Germinal center (tissue), 1 donor: ENCODE measurements at regions not wholly inside any gene's neighbourhood (a gene's known extent, or its start where the extent isn't known, plus 50 kb on each side); places are given as distances from the start of the nearest gene placed in this dataset.
"Not testable (repeated sequence)": the region's sequence is repeated elsewhere in the genome, so short reads cannot be mapped to it uniquely, and the experiment has no call there.

Experiments
- DNase-seq: peaks from one replicate; pipeline ENCODE4 v3.0.0; 2012; ENCODE audit warnings: mixed read lengths, low spot score

DNA sequence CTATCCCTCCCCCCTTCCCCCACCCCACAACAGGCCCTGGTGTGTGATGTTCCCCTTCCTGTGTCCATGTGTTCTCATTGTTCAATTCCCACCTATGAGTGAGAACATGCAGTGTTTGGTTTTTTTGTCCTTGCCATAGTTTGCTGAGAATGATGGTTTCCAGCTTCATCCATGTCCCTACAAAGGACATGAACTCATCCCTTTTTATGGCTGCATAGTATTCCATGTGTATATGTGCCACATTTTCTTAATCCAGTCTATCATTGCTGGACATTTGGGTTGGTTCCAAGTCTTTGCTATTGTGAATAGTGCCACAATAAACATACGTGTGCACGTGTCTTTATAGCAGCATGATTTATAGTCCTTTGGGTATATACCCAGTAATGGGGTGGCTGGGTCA lies 52.3 kb upstream of the MAN1A2 start:
- not testable (repeated sequence) for DNase-seq

DNA sequence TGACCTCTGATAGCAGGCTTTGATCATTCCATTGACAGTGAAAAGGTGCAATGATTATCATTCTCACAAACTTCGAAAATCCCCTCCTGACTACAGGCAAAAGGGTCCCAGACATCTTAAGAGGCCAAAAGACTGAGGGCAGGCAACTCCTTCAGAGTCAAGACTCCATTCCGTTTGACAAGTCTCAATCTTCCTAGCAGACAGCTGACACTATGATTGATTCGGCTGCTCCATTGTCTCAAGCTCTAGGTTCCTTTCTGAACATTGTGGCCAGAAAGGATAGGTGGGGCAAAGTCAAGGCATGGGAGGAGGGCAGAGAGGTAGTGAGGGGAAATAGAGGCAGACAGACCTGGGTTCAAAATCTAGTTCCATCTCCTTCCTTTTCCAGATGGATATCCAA lies 53.7 kb upstream of the MAN1A2 start:
- no peak for DNase-seq

DNA sequence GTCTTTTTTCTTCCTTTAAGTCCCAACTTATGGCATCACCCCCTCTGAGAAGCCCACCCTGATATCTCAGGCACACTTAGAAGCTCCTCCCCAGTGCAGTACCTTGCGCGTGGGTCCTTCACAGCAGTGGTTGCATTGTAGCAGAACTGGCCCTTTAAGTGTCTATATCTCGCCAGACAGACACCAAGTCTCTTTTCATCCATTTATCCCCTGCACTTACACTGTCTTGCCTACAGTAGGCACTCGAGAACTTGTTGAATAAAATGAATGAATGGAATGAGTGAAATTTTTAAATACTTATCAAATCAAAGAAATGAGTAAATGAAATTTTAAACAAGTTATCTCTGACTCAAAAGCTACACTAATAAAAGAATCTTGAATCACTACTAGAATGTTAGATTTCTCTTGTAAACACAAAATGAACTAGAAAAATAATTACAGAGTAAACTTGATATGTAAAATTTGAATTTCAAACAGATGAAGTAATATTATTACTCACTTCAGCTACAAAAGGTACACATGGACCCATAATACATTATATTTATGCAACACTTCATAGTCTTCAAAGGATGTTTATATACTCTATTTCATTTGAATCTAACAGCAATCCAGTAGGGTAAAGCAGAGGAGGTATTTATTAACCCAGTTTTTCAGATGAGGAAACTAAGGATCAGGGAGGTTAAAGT lies 54.7 kb upstream of the MAN1A2 start:
- peak; percentile 30 for DNase-seq

DNA sequence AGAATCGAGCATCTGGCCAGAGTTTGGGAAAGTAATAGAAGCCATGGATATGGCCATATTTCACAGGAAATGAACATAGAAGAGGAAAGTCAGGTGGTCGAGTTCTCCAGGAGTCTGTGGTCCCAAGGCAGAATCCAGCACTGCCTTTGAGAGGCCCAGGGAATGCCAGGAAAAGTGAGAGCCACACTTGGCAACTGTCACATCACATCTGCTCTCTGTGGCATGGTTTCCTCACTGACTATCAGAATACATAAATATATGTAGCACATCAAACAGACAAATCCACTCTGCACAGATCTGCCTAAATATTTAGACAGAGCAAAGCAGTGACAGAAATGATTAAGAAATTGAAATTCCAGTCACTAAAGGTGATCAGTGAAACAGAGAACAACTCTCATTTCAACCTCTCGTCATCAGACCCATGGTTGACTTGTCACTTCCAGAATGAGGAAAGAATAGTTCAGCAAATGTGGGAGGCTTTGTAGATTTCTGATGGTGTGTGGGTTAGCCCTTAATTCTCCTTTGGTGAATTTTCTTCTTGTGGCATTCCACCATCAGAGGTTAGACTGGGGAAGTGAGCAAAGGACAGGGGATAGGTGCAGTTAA lies 58.8 kb upstream of the MAN1A2 start:
- DNase-seq = no peak

DNA sequence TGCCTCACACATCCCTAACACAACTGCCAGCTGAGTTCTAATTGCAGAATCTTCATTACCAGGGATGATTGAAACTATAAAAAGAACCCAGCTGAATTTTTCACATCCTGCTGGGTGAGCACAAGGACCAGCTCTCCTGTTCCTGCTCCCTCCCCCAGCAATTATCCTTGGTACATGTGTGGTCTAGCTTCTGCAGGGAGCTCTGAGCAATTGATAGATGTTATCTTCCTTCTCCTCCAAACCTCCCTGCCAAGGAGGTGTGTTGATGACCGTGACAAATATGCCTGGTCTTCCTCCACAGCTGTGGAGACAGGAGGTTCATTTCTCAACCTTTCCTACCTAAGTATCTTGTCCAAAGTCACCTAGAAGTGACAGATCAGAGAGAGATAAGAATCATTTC lies 65.3 kb upstream of the MAN1A2 start:
- no peak for DNase-seq

DNA sequence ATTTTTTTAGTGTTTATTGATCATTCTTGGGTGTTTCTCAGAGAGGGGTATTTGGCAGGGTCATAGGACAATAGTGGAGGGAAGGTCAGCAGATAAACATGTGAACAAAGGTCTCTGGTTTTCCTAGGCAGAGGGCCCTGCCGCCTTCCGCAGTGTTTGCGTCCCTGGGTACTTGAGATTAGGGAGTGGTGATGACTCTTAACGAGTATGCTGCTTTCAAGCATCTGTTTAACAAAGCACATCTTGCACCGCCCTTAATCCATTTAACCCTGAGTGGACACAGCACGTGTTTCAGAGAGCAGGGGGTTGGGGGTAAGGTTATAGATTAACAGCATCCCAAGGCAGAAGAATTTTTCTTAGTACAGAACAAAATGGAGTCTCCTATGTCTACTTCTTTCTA lies 67.1 kb upstream of the MAN1A2 start:
- DNase-seq = not testable (repeated sequence)

DNA sequence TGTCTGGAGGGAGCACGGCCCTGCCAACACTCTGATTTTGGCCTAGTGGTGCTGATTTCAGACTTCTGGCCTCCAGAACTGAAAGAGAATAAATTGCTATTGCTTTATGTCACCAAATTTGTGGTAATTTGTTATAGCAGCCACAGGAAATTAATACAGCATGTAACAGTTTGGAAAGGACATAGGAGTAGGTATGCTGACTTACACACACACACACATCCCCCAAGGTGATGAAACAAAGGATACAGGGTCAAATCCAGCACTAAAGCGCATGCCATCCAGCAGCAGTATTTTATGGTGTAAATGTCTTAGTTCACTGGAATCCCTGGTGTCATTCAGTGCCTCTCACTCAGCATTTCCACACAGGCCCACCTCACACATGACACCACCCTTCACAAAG lies 72.2 kb upstream of the MAN1A2 start:
- no peak for DNase-seq

DNA sequence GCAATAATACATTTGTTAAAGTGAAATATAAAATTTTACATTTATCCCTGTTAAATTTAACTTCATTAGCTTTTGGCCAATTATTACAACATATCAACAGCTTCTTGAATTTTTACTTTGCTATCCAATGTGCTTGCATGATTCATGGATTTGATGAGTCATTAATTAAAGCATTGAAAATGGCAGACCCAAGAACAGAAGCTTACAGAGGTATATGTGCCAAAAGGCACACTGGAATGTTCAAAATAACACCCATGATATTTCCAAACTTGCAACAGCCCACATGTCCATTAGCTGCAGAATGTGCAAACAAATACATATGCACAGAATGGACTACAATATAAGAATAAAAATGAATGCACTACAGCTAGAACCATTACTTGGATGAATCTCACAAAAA lies 76.4 kb upstream of the MAN1A2 start:
- DNase-seq = no peak

DNA sequence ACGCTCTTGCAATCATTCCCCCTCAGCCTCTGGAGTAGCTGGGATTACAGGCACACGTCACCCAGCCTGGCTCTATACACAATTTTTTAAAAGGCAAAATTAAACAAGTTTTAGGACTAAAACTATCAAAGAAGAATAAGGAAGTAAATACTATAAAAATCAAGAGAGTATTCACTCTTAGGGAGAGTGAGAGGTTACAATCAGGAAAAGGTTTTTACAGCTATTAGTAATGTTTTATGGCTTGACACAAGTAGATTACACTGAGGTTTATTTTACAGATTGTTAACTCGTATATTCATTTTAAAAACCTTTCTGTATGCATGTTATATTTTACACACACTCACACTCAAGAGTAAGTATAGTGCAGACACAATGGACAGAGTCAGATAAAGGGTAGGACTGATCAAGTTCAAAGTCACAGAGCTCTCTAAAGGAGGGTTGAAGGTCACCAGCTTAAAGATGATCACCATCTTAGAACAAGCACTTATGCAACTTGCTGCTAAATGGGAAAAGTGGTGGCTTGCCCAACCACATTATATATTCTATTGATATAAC lies 77.9 kb upstream of the MAN1A2 start:
- no peak for DNase-seq

DNA sequence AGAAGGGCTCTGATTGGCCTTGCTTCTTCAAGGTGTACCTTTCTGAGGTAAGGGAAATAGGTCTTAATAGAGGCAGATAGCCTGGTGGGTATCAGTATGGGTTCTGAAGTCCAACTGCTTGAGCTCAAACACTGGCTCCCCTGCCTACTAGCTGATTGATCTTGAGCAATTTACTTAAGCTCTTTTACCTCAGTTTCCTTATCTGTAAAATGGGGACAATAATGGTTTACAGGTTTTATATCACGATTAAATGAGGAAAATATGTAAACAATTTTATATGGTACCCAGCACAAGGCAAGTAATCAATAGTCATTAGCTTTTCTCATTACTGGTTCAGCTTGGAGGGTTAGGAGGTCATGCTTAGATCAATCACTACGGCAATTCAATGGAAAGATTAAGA lies 75.8 kb upstream of the VTCN1 start:
- DNase-seq = no peak

DNA sequence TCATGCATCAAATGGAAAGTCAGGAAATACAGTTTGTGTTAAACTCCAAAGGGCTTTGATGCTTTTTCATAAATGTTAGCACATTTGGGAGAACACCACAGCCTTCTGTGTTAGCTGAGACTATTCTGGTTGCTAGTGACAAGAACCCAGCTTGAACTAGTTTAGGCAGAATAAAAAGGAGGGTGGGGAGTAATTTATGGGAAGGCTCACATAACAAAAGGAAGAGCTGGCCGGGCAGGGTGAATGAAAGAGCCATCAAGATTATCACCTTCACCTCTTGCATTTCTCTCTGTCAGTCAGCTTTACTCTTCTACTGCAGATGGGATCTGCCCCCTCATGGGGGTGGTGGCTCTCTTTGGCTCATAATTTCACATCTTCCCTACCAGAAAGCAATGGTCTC lies 75.4 kb upstream of the VTCN1 start:
- no peak for DNase-seq

DNA sequence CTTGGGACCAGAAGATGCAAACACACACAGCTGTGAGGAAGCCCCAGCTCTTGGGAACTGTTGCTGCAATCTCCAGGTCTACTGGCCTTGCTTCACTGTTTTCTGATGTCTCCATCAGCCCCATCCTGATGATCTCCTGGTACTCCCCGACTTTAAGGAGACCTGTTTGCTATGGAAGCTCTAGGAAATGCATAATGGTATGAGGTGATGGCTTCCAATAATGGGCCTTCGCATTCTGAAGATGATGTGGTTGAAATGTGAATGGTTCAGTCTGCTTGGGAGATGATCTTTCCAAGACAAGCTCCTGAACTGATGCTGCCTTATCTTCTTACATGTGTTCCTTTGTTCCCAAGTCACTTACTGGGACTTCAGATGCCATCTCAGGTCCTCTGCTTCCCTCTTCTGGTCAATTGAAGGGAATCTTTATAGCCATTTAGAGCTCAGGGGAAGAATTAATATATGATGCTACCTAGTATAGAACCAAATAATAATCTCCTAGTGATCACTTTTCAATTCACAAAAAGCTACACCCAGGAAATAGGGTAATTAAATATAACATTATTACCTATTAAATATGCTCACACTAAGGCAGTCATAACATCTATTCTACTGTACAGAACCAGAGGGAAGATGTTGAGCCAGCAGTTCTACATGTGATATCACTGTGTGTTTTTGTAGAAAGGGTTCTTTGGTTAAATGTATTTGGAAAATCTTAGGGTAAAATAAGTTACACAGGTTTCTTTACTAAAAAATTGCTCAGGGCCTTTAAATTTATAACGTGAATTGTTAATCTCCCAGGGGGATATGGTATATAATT lies 73.9 kb upstream of the VTCN1 start:
- no peak for DNase-seq

DNA sequence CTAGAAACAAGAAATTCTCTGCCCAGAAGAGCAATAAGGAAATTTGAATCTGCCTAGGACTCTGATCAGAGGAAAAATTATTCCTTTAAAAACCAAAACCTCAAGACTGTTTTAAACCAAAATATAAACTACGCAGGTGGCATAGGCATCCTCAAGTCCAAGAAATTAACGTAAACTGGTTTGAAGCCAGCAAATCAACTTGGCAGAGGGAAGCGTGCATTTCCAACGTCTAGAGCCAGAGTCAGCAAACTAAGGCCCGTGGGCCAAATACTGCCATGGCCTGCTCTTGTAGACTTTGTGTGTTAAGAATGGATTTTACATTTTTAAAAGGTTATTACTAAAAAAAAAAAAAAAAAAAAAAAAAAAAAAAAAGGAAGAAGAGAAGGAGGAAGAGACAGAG lies 67.8 kb upstream of the VTCN1 start:
- DNase-seq = no peak

DNA sequence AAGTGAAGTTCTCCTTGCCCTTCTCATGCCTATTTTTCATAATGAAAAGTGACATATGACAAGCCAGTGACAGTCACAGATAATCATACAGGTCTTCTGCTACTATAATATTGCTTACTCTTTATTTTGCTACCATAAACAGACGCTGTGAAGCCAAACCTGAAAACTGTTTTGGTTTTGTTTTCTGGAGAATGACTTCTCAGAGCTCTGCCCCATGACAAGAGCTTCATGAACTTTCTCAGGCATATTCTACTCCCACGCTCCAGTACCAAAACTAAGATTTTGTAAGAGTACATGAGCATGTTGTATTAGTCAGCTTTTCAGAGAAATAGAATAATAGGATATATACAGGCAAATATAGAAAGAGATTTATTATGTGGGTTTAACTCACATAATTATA lies 64.3 kb upstream of the VTCN1 start:
- DNase-seq = no peak

DNA sequence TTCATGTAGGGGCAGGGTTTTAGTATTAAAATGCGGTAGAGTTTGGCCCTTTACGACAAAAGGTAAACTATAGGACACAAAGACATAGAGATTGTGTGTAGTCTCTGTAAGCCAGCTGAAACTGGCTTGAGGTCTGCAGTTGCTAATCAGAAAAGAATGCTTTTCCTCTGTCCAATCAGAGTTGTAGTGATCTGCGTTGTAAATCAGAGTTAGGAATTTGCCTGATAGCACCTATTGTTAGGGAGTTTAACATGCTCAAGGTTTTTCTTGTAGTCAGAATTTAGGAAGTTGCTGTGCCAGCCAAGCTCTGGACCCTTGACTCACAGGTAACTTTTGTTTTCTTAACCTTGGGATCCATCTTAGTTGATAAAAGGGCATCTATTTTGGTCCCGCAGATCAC lies 61.2 kb upstream of the VTCN1 start:
- DNase-seq = no peak

DNA sequence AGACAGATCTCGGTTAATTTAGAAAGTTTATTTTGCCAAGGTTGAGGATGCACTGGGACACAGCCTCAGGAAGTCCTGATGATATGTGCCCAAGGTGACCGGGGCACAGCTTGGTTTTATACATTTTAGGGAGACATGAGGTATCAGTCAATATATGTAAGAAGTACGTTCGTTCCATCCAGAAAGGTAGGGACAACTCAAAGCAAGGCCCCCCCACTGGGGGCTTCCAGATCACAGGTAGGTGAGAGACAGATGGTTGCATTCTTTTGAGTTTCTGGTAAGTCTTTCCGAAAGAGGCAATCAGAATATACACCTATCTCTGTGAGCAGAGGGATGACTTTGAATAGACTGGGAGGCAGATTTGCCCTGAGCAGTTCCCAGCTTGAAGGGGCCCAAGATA lies 60.4 kb upstream of the VTCN1 start:
- DNase-seq = no peak

DNA sequence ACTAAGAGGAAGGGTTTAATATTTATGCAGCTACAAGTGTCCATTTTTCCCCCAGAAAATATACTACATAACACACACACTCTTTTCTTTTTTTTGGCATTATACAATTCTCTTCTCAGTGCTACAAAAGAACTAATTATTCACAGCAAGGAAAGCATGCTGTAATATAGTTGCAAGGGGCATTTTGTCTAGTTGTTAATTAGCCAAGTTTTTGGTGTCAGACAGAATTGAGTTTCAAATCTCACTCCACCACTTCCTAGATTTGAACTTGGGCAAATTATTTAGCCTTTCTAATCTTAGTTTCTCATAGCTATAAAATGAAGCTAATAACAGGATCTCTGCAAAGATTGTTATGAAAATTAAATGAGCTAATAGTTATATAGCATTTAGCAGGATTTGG lies 60.0 kb upstream of the VTCN1 start:
- DNase-seq = no peak

DNA sequence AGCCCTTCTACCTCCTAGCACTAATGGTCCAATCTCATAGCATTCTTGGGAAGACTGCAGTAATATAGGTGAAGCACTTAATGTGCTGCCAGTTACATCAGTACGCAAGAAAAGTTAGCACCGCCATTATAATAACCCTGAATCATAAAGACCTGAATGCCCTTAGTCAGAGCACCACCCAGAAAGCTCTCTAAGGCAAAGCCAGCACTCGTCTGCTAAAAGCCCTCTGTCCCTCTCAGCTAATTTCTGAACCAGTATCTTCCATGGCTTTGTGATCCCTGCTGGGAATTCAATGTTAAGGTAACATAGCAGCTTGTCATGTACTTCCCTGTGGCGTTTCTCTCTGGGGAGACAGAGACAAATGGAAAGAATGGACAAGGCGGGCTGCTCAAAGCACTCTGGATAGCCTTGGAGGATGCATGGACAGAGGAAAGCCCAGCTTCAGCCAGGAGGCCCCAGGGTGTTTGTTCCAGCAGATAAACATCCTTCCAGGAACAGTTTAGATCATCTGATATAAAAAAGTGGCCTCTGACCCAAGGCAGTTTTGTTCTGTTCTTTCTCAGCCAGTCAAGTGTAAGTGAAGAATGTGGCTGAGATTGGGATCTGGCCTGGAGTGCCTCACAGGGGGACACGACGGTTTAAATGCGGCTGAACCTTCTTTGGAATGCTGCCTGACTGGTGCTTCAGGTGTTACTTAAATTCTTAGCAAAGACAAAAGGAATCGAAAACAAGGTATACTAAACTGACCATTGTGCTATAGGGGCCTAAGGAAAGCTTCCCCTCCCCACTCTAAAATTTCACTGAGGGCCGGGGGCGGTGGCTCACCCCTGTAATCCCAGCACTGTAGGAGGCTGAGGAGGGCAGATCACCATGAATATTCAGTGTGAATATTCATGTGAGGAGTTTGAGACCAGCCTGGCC lies 58.1 kb upstream of the VTCN1 start:
- no peak for DNase-seq

DNA sequence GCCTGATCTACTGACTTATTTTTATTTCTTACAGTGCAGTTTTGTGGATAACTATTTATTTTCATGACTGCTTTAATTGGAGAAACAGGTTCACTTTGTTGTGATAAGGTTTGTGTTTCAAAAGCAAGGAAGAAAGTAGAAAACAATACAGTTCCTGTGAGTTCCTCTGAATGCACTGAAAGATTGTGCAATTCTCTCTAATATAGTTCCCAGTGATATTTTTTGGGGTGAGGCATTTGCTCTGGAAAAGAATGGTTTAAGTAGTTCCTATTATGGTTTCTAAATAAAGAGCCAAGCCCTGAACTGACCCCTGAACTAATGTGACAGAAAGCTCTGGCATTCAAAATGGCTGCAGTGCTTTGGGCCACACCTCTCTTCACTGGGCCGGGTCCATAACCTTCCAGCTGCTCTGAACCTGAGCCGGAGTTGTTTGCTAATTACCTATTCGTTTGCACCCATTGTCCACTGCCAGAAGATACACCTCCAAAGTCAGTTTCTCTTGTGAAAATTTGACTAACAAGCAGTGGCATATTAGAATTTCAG lies 56.6 kb upstream of the VTCN1 start:
- DNase-seq = no peak

DNA sequence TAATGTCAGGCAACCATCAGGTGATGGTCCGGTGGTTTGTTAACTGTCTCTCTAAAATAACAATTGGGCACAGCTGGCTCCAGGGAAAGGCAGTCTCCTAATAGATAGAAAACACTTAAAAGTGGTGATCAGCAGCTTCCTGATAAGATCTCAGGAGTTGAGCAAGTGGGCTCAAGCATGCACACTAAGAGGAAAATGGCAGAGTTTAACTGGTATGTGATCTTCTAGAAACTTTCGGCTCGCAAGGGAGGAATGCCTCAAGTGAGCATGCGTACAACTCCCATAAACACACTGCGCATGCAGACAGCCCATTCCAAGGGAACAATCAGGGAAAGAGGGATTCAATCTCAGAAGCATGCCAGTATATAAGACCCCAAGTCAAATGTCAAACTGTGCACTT lies 52.2 kb upstream of the VTCN1 start:
- no peak for DNase-seq

DNA sequence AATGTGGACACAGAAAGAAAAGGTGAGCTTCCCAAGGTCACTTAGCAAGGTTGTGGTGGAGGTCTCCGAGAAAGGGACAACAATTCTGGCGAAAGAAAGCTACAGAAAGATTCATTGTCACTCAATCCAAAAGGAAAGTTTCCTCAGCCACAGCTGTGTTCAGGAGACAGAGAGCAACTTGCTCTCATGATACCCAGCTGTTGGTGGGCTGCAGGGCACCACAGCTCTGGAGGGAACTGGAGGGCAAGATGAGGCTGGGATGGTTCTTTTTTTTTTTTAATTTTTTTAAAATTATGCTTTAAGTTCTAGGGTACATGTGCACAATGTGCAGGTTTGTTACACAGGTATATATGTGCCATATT lies 50.7 kb upstream of the VTCN1 start:
- DNase-seq = no peak
